SU-DHL-6 (cell line): ENCODE measurements at regions not wholly inside any gene's neighbourhood (a gene's known extent, or its start where the extent isn't known, plus 50 kb on each side); places are given as distances from the start of the nearest gene placed in this dataset.

Experiments used
- EZH2phosphoT487 ChIP-seq: fragments of 200-600 bp; sonication (generic), shearing (Covaris generic); conservative IDR thresholded peaks from 2 replicates; pipeline ENCODE4 v1.6.1; 2018; ENCODE audit warnings: mild to moderate bottlenecking, antibody characterized with exemption, low read length, moderate library complexity, mixed read lengths
- TF ChIP-seq, protein P1 (sequence below): fragments of 200-600 bp; sonication (generic); IDR thresholded peaks from one replicate; pipeline ENCODE4 v1.5.1; 2017; ENCODE audit warnings: antibody characterized with exemption, mild to moderate bottlenecking, low read length, moderate library complexity; ENCODE audit not compliant: insufficient read depth, poor library complexity, severe bottlenecking

DNA sequence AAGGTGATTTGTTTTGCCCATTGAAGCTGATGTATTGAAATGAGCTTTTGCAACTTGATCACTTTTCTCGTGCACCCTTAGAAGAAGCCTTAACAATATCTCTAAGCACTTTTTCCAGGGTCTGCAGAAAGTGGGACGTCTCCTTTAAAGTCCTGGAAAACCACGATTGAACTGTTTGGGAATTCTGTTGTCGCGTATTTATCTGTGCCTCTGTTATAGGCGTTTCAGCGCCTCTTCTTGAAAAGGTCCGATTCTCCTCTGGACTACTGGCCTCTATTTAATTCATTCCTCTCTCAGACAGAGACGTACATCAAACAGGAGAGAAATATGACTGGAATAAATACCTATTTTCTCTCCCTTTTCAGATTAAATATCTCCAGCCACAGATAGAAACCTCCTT lies 262.4 kb upstream of the PSMD7 start:
- TF ChIP-seq, protein P1, sequence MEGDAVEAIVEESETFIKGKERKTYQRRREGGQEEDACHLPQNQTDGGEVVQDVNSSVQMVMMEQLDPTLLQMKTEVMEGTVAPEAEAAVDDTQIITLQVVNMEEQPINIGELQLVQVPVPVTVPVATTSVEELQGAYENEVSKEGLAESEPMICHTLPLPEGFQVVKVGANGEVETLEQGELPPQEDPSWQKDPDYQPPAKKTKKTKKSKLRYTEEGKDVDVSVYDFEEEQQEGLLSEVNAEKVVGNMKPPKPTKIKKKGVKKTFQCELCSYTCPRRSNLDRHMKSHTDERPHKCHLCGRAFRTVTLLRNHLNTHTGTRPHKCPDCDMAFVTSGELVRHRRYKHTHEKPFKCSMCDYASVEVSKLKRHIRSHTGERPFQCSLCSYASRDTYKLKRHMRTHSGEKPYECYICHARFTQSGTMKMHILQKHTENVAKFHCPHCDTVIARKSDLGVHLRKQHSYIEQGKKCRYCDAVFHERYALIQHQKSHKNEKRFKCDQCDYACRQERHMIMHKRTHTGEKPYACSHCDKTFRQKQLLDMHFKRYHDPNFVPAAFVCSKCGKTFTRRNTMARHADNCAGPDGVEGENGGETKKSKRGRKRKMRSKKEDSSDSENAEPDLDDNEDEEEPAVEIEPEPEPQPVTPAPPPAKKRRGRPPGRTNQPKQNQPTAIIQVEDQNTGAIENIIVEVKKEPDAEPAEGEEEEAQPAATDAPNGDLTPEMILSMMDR: no peak
- TF ChIP-seq EZH2phosphoT487: no peak
